ELF-1 (cell line): ENCODE measurements at regions not wholly inside any gene's neighbourhood (a gene's known extent, or its start where the extent isn't known, plus 50 kb on each side); places are given as distances from the start of the nearest gene placed in this dataset.
"Not testable (repeated sequence)": the region's sequence is repeated elsewhere in the genome, so short reads cannot be mapped to it uniquely, and the experiment has no call there.

ENCODE experiments used
- DNase-seq: peaks from one replicate; pipeline ENCODE4 v3.0.0-alpha.2; 2016; ENCODE audit warnings: low read depth, low spot score

DNA sequence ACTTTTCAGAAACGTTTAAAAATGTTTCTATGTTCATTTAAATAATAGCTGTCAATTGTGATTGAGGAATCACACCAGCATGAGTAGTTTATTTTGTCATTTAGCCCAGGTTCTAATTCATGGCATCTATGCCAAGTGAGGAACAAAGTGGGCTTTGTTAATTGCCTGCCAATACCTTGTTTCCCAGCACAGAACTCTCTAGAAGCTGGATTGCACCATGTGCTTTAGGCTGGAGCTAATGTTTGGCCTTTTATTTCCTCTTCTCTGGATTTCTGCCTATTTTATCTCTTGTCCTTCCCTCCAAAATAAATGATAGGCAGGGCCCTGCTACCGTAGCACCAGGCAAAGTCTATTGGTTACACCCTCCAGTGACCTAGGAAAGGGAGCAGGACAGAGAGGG is 109.9 kb upstream of the ITGB1 start:
- no peak for DNase-seq

DNA sequence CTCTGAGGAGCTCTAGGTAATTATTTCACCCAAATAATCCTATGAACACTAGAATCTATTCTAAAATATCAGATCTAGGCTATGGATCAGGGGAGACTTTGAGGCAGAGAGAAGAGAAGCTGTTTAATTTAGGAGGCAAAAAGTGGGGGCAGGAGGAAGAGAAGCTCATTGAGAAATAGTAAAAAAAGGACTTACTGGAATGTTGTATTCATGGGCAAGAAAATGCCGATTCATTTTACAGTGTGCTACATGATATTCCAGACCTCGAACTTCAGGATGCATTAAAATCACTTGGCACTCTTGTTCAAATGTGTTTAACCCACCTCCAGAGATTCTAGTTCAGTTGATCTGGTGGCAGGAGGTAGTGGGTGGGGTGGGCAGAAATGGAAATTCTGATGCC is 109.5 kb upstream of the ITGB1 start:
- no peak for DNase-seq

DNA sequence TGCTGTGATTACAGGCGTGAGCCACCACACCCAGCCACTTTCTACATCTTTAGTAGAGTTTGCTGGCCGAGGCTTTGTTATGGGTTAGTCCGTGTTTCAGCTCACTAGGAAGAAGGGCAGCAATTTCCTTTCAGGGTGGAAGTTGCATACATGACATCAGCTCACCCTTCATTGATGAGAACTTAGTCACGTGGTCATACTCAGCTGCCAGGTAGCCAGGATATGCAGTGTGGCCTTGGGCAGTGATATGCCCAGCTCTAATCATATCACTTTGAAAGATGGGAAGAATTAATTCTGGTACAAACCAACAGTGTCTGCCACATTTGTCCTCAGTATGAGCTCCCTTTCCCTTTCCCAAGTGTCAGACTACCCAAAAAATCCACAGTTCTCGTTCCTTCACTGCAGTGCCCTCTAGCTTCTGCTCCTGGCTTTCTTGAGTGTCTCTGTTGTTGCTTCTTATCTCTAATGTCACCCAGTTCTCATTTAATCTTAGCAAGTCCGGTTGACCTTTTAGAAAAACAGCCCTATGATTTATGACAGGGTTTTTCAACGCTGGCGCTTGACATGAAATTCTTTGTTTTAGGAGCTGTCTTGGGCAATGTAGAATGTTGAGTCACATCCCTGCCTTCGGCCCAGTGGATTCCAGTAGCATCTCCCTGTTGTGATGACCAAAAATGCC is 108.7 kb upstream of the ITGB1 start:
- DNase-seq, result peak; percentile 35

DNA sequence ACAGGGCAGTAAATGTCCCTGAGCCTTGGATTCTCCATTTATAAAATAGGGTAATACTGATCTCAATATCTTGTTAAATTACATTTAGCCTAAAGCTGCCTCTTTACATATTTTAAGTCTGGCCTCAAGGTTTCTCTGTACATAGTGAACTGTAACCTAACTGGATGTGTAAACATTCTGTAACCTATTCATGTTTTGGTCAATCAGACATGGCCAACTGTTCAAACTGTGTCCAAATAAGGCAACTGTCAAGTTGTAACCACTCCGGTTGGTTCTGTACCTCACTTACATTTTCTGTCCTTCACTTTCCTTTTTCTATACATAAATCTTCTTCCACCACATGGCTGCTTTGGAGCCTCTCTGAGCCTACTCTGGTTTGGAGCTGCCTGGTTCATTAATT is 107.1 kb upstream of the ITGB1 start:
- DNase-seq, result no peak

DNA sequence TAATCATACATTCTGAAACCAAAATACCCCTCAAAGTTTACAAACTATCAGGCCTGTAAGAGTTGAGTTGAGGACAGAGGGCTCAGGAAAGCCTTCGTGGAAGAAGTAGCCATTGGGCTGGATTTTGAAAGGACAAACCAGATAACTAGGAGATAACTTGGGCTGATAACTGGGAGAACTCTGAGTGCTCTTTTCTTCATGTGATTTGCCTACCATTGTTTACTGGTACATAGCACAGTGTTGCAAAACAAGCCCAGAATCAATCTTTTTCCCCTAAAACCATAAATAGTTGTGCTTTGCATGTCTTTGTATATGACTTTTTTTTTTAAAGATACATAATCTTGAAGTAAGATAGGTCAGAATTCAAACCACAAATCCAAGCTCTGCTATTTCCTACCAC is 106.7 kb upstream of the ITGB1 start:
- no peak for DNase-seq

DNA sequence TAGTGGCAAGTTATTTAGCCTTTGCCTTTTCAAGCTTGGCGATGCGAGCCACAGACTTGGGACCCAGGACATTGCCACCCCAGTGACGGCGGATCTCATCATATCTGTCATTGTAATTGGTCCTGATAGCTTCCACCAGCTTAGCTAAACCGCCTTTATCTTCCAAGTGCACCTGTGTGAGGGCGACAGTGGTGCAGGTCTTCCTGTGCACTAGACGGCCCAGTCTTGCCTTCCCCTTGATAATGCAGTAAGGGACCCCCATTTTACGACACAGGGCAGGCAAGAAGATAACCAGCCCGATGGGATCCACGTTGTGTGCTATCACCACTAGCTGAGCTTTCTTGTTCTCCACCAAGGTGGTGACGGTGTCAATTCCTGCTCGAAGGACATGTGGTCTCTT is 99.6 kb upstream of the ITGB1 start:
- DNase-seq, result no peak

DNA sequence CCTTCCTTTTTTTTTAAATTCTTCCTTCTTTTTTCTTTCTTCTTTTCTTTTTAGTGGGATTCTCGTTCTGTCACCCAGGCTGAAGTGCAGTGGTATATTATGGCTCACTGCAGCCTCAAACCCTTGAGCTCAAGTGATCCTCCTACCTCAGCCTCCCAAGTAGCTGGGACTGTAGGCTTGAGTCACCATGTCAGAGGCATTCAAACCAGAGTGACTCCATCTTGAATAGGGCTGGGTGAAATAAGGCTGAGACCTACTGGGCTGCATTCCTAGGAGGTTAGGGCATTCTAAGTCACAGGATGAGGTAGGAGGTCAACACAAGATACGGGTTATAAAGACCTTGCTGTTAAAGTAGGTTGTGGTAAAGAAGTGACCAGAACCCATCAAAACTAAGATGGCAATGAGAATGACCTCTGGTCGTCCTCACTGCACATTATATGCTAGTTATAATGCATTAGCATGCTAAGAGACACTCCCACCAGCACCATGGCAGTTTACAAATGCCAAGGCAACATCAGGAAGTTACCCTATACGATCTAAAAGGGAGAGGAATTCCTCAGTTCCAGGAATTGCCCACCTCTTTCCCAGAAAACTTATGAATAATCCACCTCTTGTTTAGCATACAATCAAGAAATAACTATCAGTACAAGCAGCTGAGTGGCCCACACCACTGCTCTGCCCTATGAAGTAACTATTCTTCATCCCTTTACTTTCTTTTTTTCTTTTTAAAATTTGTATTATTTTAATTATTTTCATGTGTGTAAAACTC is 99.0 kb upstream of the ITGB1 start:
- DNase-seq, result no peak

DNA sequence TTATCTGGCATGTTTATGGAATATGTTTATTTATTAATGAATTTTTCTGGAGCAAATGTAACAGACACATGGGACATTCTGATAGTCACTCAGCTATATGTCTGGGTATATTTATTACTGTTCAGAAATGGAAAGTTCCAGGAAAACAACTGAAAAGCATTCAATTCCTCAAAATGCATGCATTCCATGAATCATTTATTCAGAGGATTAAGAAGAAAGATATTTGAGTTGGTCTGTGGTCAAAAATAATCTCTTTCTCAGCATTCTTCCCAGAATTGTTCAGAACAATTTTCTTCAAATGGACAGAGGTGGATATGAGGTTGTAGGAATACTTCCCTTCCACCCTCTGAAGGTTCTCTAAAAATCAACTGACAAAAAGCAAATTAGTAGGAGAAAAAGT is 97.6 kb upstream of the ITGB1 start:
- DNase-seq, result no peak

DNA sequence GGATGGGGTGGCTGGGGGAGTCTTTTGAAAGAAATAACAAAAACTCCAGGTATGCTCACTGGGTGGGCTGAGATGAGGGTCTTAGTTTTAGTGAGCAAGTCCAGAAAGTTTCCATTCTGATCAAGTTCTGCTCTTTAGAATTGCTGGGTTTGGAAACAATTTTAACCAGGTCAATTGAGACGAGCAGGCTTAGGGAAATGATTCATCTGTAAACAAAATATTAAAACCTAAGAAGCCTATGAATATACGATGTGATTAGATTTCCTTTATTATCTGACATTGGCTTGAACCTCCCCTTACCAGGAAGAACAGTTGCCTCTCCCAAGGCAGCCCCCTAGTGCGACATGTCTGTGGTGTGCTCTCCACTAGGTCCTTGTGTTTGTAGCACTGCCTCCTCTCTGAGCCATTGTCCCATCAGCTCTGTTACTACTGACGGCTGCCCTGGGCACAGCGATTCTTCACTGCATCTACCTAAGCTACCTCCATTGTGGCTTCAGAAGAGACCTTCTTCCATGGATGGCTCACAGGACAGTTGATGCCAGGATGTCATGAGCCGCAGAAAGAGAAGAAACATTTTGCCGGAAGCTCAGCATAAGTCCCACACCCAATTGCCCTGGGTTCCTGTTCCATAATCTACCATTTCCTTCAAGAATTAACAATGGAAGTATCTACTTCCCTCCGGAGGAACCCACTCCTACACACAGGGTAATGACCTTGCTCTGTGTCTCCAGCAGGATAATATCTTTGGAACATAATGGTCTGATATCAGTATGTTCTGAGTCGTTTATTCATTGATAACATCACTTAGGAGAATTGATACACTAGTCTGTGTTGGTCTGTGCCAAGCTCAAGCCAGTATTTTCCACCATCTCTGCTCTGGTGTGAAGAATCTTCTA is 95.1 kb upstream of the ITGB1 start:
- DNase-seq, result no peak

DNA sequence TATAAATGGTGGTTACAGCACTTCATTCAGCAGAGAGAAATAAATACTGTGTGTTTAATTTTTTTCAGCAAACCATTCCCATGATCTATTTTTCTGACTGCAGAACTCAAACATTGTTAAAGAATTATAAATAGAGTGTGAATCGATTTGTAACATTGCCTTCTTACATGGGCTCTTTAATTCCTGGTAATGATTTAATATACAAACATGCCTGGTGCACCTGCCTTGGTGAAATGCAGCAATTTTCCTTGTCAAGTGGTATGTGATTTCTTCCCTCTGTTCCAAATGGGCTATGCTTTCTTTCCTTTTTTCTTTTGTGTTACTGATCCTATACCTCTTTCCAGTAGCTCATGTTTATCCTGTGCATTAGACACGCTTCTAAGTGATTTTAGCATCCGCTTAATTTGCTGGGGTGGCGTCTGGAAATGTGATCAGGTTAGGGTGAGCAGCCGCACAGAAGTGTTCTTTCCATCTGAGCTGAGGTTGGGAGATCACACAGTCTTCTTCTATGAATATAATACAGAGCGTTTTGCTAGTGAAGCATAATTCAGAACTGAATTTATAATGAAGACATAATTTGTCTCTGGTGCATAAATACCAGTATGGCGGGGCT is 94.3 kb upstream of the ITGB1 start:
- DNase-seq, result no peak

DNA sequence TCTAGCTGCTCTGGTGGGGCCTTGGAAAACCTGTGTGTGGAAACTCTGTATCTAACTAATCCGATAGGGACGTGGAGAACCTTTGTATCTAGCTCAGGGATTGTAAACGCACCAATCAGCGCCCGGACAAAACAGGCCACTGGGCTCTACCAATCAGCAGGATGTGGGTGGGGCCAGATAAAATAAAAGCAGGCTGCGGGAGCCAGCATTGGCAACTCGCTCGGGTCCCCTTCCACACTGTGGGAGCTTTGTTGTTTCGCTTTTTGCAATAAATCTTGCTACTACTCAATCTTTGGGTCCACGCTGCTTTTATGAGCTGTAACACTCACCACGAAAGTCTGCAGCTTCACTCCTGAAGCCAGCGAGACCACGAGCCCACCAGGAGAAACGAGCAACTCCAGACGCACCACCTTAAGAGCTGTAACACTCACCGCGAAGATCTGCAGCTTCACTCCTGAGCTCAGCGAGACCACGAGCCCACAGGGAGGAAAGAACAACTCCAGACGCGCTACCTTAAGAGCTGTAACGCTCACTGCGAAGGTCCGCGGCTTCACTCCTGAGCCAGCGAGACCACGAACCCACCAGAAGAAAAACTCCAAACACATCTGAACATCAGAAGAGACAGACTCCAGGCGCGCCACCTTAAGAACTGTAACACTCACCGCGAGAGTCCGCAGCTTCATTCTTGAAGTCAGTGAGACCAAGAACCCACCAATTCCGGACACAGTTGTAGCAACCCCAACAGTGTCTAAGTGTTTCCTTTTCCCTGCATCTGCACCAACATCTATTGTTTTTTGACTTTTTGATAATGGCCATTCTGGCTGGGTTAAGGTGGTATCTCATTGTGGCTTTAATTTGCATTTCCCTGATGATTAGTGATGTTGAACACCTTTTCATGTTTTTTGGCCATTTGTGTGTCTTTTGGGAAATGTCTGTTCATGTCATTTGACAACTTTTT is 92.2 kb upstream of the ITGB1 start:
- DNase-seq, result not testable (repeated sequence)

DNA sequence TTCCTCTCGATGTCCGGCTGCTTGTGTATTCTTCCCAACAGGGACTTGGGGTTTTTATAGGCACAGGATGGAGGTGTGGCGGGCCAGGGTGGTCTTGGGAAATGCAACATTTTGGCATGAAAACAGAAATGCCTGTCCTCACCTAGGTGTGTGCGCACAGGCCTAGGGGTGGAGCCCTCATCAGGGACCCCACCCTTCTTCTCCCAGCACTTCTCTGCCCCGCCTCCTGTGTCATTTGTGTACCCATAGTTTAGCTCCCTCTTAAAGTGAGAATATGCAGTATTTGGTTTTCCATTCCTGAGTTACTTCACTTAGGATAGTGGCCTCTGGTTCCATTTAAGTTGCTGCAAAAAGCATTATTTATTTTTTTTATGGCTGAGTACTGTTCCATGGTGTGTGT is 90.2 kb upstream of the ITGB1 start:
- no peak for DNase-seq

DNA sequence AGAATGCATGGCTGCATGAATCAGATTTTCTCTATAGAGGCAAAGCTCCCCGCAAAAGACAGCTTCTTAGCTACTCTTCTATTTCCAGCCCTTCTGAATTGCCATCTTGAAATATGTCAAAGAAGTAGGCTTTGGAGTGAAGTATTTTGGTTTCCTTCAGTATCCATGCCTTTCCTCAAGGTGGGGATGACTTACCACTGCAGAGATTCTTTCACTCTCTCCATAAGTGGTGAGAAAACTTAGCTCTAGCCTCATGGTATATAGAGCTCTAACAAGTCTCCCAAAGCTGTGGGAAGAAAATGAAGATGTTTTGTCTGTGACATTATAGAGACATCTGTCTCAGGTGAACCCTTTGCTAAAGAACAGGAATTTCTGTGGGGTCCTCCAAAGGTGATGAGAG is 89.6 kb upstream of the ITGB1 start:
- DNase-seq, result no peak

DNA sequence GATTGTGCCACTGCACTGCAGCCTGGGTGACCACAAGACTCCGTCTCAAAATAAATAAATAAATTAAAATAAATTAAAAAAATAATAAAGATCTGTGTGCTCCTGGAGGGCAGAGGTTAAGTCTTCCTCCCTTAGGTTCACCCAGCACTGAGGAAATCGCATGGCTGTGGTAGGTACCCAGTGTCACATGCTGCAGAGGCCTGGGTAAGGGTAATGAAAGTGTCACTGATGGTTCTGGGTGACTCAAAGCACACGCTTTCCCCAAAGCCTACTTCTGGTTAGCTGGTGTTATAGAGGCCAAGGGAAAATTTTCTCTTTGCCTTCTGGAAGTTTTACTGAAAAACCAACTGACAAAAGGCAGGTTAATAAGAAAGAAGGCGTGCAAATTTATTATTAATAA is 88.8 kb upstream of the ITGB1 start:
- no peak for DNase-seq

DNA sequence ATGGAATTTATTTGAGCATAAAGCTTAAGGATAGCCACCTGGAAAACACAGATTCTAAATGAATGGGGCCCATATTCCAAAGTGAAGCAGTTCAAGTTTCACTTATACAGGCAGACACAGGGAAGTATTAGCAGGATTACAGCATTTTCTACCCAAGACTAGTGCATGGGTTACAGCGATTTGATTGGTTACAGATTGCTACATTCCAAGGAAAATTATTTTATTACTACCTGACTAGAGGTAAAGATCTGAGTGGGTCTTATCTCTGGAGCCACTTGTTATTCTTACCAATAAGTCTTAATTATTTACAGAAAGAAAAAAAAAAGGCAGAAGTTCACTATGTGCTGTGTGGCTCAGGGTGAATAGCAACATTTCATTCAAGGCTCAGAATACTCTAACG is 87.4 kb upstream of the ITGB1 start:
- no peak for DNase-seq

DNA sequence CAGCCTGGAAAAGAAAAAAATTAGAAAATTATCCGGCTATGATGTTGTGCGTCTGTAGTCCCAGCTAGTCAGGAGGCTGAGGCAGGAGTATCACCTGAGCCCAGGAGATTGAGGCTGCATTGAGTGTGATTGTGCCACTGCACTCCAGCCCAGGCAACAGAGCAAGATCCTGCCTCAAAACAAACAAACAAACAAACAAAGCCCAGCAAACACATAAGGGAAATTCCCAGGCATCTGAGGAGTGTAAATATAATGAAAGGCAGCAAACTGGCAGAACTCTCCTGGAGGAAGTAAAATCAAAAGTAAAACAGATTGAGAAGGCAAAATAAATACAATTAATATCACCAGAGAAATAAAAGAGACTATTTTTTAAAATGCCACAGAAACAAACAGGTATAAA is 84.5 kb upstream of the ITGB1 start:
- DNase-seq, result no peak

DNA sequence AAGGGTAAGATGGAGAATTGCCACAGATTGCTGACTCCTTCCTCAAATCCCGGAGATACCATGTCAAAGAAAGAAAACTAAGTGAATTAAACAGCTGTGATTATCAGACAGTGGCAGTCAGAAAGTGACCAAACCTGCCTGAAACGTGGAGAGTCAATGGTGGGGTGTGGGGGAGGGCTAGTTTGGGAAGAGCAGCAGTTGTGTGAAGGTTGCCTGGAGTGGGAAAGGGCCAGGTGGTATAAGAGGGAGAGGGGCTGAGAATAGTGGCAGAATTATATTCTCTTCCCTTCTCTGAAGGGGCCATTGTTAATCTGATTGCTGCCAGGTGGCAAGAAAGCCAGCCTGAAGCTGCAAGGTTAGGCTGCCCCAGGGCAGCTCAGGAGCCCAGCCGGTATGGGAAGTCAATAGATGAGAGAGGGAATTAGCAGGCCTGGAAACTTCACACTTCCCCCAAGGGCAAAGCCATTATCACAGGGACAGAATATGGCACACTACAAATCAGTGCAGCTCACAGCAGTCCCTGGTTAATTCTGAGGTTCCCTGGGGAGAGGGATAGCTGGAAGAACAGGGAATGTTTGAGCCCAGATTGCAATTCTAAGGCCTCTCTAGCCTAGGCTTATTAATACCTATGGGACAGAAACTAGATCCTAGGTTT is 83.9 kb upstream of the ITGB1 start:
- peak; percentile 90 for DNase-seq

DNA sequence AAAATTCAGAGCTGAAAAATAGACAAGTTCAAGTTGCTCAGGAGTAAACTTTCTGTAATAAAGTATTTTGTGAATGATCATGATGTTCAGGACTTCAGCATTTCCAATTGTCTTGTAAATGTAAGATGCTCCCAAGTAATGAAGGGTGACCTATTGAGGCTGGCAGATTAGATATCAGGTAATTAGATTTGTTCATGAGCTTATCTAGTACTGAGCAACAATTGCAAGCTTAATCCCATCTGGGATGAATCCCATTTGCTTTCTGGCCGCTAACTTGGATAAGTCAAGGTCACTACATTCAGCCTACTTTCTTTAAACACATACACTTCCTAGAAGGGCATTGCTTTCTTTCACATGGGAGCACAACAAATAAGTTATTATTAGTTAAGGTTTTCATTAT is 82.4 kb upstream of the ITGB1 start:
- no peak for DNase-seq

DNA sequence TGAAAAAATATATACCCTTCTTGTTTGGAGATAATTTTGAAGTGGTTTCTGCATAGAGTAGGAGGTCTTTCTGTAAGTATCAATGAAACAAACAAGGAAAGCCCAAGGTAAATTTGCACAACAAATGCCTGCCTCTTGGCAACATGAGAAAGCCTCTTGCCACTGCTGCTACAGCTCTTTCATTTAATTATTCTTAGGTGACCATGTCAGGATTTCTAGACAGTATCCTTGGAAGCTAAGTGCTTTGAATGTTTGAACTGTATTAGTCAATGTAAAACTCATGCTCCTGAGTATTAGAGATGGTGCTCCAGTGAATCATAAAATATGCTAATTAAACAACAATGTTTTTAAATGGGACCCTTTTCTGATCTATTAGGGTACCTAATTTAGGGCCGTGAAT is 81.2 kb upstream of the ITGB1 start:
- no peak for DNase-seq

DNA sequence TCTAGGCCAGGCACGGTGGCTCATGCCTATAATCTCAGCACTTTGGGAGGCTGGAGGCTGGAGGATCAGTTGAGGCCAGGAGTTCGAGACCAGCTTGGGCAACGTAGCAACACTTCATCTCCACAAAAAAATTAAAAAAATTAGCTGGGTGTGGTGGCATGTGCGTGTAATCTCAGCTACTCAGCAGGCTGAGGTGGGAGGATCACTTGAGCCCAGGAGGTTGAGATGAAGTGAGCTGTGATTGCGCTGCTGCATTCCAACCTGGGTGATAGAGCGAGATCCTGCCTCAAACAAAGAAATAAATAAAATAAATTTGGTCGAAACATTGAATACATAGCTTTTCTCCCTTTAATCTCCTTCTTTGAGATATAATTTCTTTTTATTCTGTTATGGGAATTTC is 80.6 kb upstream of the ITGB1 start:
- DNase-seq, result no peak
